Neuronal stem cell (in vitro differentiated cells): ENCODE measurements at regions not wholly inside any gene's neighbourhood (a gene's known extent, or its start where the extent isn't known, plus 50 kb on each side); places are given as distances from the start of the nearest gene placed in this dataset.
A peak's percentile ranks its signal among the peaks of the same experiment; 100 is the strongest.

ENCODE experiments used
- DNase-seq: peaks from one replicate; pipeline ENCODE4 v3.0.0-alpha.2; 2013; ENCODE audit warnings: low spot score
- H2AFZ ChIP-seq: one replicate; pipeline ENCODE4 v1.6.1; 2013; ENCODE audit warnings: mild to moderate bottlenecking, low read length, inconsistent platforms
- H2AK5ac ChIP-seq: 2 replicates; pipeline ENCODE4 v1.6.1; 2013; ENCODE audit warnings: low read depth, mild to moderate bottlenecking, inconsistent platforms, low read length, moderate library complexity, mixed read lengths
- H2BK120ac ChIP-seq: 2 replicates; pipeline ENCODE4 v1.6.1; 2013; ENCODE audit warnings: low read depth, mild to moderate bottlenecking, inconsistent platforms, low read length, moderate library complexity, mixed read lengths
- H2BK12ac ChIP-seq: one replicate; pipeline ENCODE4 v1.6.1; 2013; ENCODE audit warnings: low read length, inconsistent platforms
- H2BK15ac ChIP-seq: 2 replicates; pipeline ENCODE4 v1.6.1; 2013; ENCODE audit warnings: mild to moderate bottlenecking, low read length, inconsistent platforms, mixed read lengths
- H2BK5ac ChIP-seq: one replicate; pipeline ENCODE4 v1.6.1; 2013; ENCODE audit warnings: inconsistent platforms, mild to moderate bottlenecking, low read length, moderate library complexity
- H3K14ac ChIP-seq: one replicate; pipeline ENCODE4 v1.6.1; 2013; ENCODE audit warnings: low read length, inconsistent platforms
- H3K18ac ChIP-seq: 2 replicates; pipeline ENCODE4 v1.6.1; 2013; ENCODE audit warnings: low read length, inconsistent platforms
- H3K23ac ChIP-seq: 2 replicates; pipeline ENCODE4 v1.6.1; 2013; ENCODE audit warnings: low read depth, mild to moderate bottlenecking, mixed read lengths, low read length, inconsistent platforms; ENCODE audit not compliant: poor library complexity
- H3K27ac ChIP-seq: replicated peaks from 3 replicates; pipeline ENCODE4 v1.5.1; 2013; ENCODE audit warnings: low read length, inconsistent platforms
- H3K27me3 ChIP-seq, 3 experiments: 2 replicates each; pipeline ENCODE4 v1.6.1; 2013; ENCODE audit warnings: low read length in 3 of 3, mild to moderate bottlenecking in 2 of 3, inconsistent platforms in 1 of 3, low read depth in 1 of 3, mixed read lengths in 1 of 3, moderate library complexity in 1 of 3; ENCODE audit not compliant: control insufficient read depth in 3 of 3, insufficient read depth in 3 of 3
- H3K36me3 ChIP-seq, 2 donors: replicated peaks in 1 of 2; 2 replicates each; pipeline ENCODE4 v1.6.1; 2013; ENCODE audit warnings: low read length in 2 of 2; ENCODE audit not compliant: control insufficient read depth in 2 of 2, insufficient read depth in 2 of 2
- H3K4ac ChIP-seq: 2 replicates; pipeline ENCODE4 v1.6.1; 2013; ENCODE audit warnings: inconsistent platforms, mild to moderate bottlenecking, low read length, moderate library complexity
- H3K4me1 ChIP-seq, 2 donors: 1 replicate in 1 of 2; 2 replicates in 1 of 2; pipeline ENCODE4 v1.6.1; 2013; ENCODE audit warnings: low read length in 2 of 2, low read depth in 1 of 2; ENCODE audit not compliant: control insufficient read depth in 2 of 2, insufficient read depth in 1 of 2
- H3K4me2 ChIP-seq: one replicate; pipeline ENCODE4 v1.6.1; 2013; ENCODE audit warnings: mild to moderate bottlenecking, low read length, inconsistent platforms; ENCODE audit not compliant: insufficient read depth, poor library complexity, severe bottlenecking
- H3K4me3 ChIP-seq, 2 donors: 2 replicates each; pipeline ENCODE4 v1.5.1; 2013; ENCODE audit warnings: low read length in 2 of 2, mild to moderate bottlenecking in 2 of 2, inconsistent platforms in 1 of 2, moderate library complexity in 1 of 2
- H3K79me1 ChIP-seq: one replicate; pipeline ENCODE4 v1.6.1; 2013; ENCODE audit warnings: low read depth, mild to moderate bottlenecking, inconsistent platforms, low read length, moderate library complexity
- H3K9ac ChIP-seq: one replicate; pipeline ENCODE4 v1.6.1; 2013; ENCODE audit warnings: mild to moderate bottlenecking, low read depth, low read length, inconsistent platforms; ENCODE audit not compliant: poor library complexity
- H3K9me3 ChIP-seq, 2 donors: replicated peaks in 1 of 2; 2 replicates each; pipeline versions ENCODE3 to v1.6.1; 2013; ENCODE audit warnings: low read length in 2 of 2, mild to moderate bottlenecking in 2 of 2, inconsistent platforms in 1 of 2, low read depth in 1 of 2, mixed read lengths in 1 of 2, moderate library complexity in 1 of 2; ENCODE audit not compliant: control insufficient read depth in 2 of 2, insufficient read depth in 1 of 2
- H4K8ac ChIP-seq: one replicate; pipeline ENCODE4 v1.6.1; 2013; ENCODE audit warnings: low read depth, mild to moderate bottlenecking, inconsistent platforms, low read length, moderate library complexity
- H4K91ac ChIP-seq: one replicate; pipeline ENCODE4 v1.6.1; 2013; ENCODE audit warnings: low read length, low read depth, mild to moderate bottlenecking, inconsistent platforms; ENCODE audit not compliant: poor library complexity
- WGBS, 2 donors: extraction: QIAGEN DNeasy Blood & Tissue Kit; methylation state at CpG; one replicate each; pipeline ENCODE4 v1.1.7; 2013; ENCODE audit warnings: missing lambda C conversion rate in 2 of 2, mixed read lengths in 1 of 2; ENCODE audit not compliant: insufficient read length in 2 of 2, insufficient replicate concordance in 1 of 2; ENCODE audit errors: extremely low coverage in 2 of 2; 5-methylcytosine and 5-hydroxymethylcytosine counted together

DNA sequence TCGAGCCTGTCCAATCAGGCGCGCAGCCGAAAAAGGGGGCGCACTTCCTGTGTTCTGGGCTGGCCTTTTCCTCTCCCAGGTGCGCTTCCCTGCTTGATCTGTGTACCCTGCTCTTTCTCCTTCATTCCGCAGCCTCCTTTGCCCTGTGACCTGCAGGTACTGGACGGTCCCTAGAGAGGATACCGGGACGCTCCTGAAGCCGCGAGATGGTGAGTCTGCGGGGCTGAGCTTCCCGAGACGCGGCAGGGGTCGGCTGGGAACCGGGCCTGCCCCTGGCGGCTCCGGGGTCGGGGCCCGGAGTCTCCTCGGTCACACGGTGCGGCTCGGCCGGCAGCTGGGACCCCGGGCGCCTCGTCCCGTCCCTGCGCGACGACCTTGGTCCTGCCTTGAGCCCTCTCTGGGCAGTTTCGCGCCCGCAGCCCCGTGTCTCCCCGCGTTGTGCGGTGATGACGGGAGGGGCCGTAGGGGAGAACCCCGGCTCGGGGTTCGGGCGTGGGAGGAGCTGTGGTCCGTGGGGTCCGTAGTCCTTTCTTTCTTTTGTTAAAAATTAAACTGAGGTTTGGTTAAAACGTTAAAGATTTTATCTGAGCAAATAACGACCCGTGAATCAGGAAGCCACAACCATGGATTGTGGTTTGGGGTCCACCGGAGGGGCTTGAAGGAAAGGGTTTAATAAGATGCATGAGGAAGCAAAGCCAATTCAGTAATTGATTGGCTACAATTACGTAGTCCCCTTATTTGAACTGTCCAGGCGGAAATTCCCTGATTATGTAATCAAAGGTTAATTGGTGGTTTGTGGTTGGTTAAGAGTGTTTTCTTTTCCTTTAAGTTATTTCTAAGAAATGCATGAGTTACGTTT lies 172.8 kb upstream of the ZNF267 start:
- peak overlapping the region; percentile 100 for H2AFZ ChIP-seq
- no peak overlapping the region for H3K27ac ChIP-seq
- H3K14ac ChIP-seq, result peak overlapping the region; percentile 98
- no peak overlapping the region for H2BK5ac ChIP-seq
- H2BK12ac ChIP-seq, result no peak overlapping the region
- no peak overlapping the region for H2BK120ac ChIP-seq
- peak overlapping the region; percentile 93 for H3K9ac ChIP-seq
- peak overlapping the region; percentile 86 for H3K4me2 ChIP-seq
- H3K4ac ChIP-seq, result no peak overlapping the region
- H3K23ac ChIP-seq, result peak overlapping the region; percentile 83
- no CpG with 5 or more reads among the region's 56 CpGs for WGBS, 2 donors
- peak overlapping the region; percentile 98 to 100 for H3K4me3 ChIP-seq
- H3K36me3 ChIP-seq, result peaks cover 22 to 33% of the 10 kb centered on the region in 2 donors
- H3K79me1 ChIP-seq, result peaks cover 6% of the 10 kb centered on the region
- peak; percentile 62 for DNase-seq
- peaks cover 0 to 13% (median 0%) of the 10 kb centered on the region in 3 experiments for H3K27me3 ChIP-seq
- H3K9me3 ChIP-seq, result no peaks in the 10 kb centered on the region
- H3K4me1 ChIP-seq, result peaks cover 0 to 4% of the 10 kb centered on the region in 2 donors
- no peak overlapping the region for H2AK5ac ChIP-seq
- no peak overlapping the region for H2BK15ac ChIP-seq
- H4K8ac ChIP-seq, result no peak overlapping the region
- no peak overlapping the region for H4K91ac ChIP-seq
- H3K18ac ChIP-seq, result peak overlapping the region; percentile 91

DNA sequence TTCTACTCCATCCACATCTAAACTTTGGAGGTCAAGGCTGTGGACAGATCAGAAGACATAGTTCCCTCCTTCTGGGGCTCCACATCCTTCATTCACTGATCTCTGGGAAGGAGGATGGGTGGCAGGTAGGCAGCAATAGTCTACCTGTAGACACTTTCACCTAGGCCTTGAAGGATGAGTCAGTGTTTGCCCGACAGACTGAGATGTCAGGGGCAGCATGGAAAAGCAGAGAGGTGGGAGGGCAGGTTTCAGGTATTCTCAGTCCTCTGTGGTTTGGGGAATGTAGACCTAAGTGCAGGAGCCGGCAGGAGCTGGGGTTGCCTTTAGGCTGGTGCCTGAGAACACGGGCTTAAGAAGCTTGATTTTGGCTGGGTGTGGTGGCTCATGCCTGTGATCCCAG lies 171.9 kb upstream of the ZNF267 start:
- no peak overlapping the region for H3K9ac ChIP-seq
- H3K27ac ChIP-seq, result no peak overlapping the region

DNA sequence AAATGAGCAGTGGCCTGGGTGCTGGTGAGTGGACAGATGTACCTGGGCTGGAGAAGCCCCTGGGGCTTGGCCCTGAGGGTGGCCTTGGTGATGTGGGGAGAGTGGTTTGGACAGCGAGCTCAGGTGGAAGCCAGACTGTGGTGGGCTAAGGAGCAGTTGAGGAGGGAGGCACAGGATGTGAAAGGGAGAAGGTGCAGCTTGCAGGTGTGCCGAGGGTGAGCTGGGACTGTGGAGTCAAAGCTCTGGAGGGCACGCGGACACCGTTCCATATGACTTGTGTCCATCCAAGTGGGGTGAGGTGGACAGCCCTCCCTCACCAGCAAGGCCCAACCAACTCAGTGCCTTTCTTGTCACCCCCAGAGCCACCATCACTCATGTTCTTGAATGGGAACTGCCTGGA lies 170.8 kb upstream of the ZNF267 start:
- Histone ChIP-seq H3K27me3 (peaks cover 0 to 13% (median 0%) of the 10 kb centered on the region in 3 experiments), H3K14ac (no peak overlapping the region), H3K4me3 (no peak overlapping the region), H2BK5ac (no peak overlapping the region), H3K36me3 (peaks cover 30 to 53% of the 10 kb centered on the region in 2 donors), H3K9ac (peak overlapping the region; percentile 40), H3K9me3 (no peaks in the 10 kb centered on the region), H3K27ac (no peak overlapping the region), H4K8ac (no peak overlapping the region), H2BK120ac (no peak overlapping the region), H3K23ac (no peak overlapping the region), H2AFZ (no peak overlapping the region), H3K18ac (no peak overlapping the region), H2BK12ac (no peak overlapping the region), H4K91ac (no peak overlapping the region), H3K79me1 (peaks cover 8% of the 10 kb centered on the region), H2BK15ac (no peak overlapping the region), H3K4me1 (peaks cover 0 to 4% of the 10 kb centered on the region in 2 donors), H3K4ac (no peak overlapping the region), H2AK5ac (no peak overlapping the region), H3K4me2 (no peak overlapping the region)
- WGBS, 2 donors, result no CpG with 5 or more reads among the region's 5 CpGs
- no peak for DNase-seq

More for the DNA sequence above, 171.9 kb upstream of the ZNF267 start:
- H2BK15ac ChIP-seq, result no peak overlapping the region
- H2BK12ac ChIP-seq, result no peak overlapping the region
- no peak overlapping the region for H4K8ac ChIP-seq
- no peak overlapping the region for H4K91ac ChIP-seq
- no peak overlapping the region for H3K18ac ChIP-seq
- no peak for DNase-seq
- H2BK5ac ChIP-seq, result no peak overlapping the region
- H3K14ac ChIP-seq, result no peak overlapping the region
- WGBS, 2 donors, result no CpG with 5 or more reads among the region's 3 CpGs
- H3K9me3 ChIP-seq, result no peaks in the 10 kb centered on the region
- no peak overlapping the region for H3K4ac ChIP-seq
- no peak overlapping the region for H2AFZ ChIP-seq
- H3K27me3 ChIP-seq, result peaks cover 0 to 13% (median 0%) of the 10 kb centered on the region in 3 experiments
- peak overlapping the region in 1 of 2 donors; percentile 100 for H3K4me3 ChIP-seq
- H2BK120ac ChIP-seq, result no peak overlapping the region
- H3K23ac ChIP-seq, result no peak overlapping the region
- peaks cover 0 to 4% of the 10 kb centered on the region in 2 donors for H3K4me1 ChIP-seq
- H2AK5ac ChIP-seq, result no peak overlapping the region
- peaks cover 8% of the 10 kb centered on the region for H3K79me1 ChIP-seq
- peaks cover 27 to 43% of the 10 kb centered on the region in 2 donors for H3K36me3 ChIP-seq
- H3K4me2 ChIP-seq, result no peak overlapping the region

DNA sequence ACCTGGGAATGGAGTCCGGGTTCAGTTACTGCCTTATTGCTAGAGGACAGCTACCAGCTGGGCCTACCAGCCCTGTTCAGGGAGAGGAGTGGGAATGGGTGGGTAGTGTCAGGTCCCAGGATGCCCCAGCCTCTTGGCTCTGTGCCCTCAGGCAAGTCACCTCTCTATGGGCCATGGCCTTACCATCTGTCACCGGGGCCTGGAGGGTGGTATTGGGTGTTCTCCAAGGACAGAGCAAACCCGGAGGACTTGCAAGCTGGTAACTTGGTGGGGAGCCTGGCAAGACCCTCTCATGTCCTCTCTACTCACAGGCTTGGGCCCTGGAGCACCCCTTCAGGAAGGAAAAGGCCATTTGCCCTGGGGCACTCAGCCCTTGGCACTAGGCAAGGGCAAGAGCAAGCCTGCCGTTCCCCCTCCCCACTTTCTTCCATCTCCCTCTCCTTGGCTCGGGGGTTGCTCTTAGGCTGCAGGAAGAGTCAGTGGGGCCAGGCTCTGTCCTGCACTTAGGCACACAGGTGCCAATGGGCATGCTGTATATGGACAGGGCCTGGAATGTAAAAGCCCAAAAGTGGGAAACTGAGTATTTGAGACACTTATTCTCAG lies 170.0 kb upstream of the ZNF267 start:
- Histone ChIP-seq H2AK5ac (no peak overlapping the region), H3K18ac (no peak overlapping the region), H3K4ac (no peak overlapping the region), H4K91ac (no peak overlapping the region), H3K23ac (no peak overlapping the region), H3K27me3 (peaks cover 0 to 10% (median 0%) of the 10 kb centered on the region in 3 experiments), H3K9ac (no peak overlapping the region), H3K4me3 (no peak overlapping the region), H3K79me1 (peaks cover 8% of the 10 kb centered on the region), H3K9me3 (no peaks in the 10 kb centered on the region), H3K4me2 (no peak overlapping the region), H4K8ac (no peak overlapping the region), H2BK5ac (no peak overlapping the region), H2BK15ac (no peak overlapping the region), H2BK12ac (no peak overlapping the region), H2BK120ac (no peak overlapping the region), H3K36me3 (peaks cover 37 to 62% of the 10 kb centered on the region in 2 donors), H2AFZ (no peak overlapping the region), H3K4me1 (peaks cover 0 to 4% of the 10 kb centered on the region in 2 donors), H3K27ac (no peak overlapping the region), H3K14ac (no peak overlapping the region)
- no CpG with 5 or more reads among the region's 5 CpGs for WGBS, 2 donors
- DNase-seq, result no peak
